ENCODE measurements at regions not wholly inside any gene's neighbourhood (a gene's known extent, or its start where the extent isn't known, plus 50 kb on each side); places are given as distances from the start of the nearest gene placed in this dataset.

DNA sequence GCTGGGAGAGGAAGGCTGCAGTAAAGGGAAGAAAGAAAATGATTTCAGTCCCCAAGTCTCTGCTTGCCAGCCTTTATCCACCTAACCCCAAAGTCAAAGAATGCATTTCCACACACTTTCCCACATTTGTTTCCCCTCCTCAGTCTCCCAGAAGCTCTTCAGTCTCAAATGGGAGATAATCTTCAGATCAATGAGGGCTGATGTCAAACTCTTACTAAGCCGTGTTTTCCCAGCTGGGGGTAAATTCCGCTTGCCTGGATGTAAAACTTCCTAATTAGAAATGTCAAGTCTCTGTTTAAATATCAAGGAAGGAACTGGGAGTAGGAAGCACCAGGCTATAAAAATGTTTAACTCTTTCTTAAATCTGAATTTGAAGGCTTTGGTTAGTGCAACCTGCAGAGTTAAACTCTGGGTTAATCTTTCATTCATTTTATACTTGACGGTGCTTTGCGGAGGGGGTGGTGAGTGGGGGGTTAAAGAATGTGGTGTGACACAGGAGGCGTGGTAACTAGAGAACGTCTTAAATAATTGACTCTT is 601.4 kb upstream of the ACTRT1 start:
- Histone ChIP-seq H3K4me1 (no peaks in the 10 kb centered on the region), H3K9me3 (peaks cover 0 to 2% (median 0%) of the 10 kb centered on the region in 3 donors), H3K4me3 (no peak overlapping the region), H3K36me3 (no peaks in the 10 kb centered on the region), H3K27ac (no peak overlapping the region), H3K27me3 (no peaks in the 10 kb centered on the region)
- DNase-seq (no peak), ATAC-seq (no peak)
- intact Hi-C loops (cut with DNase I; ENCODE audit: low total_unique reads) = no loop called here
- in situ Hi-C loops (cut with MboI; ENCODE audit: low sequenced_read_pairs in 4 of 4) = no loop called here
- no peak for TF ChIP-seq POLR2A (IDR thresholded peaks at IDR 0.05)
- TF ChIP-seq, protein P1, sequence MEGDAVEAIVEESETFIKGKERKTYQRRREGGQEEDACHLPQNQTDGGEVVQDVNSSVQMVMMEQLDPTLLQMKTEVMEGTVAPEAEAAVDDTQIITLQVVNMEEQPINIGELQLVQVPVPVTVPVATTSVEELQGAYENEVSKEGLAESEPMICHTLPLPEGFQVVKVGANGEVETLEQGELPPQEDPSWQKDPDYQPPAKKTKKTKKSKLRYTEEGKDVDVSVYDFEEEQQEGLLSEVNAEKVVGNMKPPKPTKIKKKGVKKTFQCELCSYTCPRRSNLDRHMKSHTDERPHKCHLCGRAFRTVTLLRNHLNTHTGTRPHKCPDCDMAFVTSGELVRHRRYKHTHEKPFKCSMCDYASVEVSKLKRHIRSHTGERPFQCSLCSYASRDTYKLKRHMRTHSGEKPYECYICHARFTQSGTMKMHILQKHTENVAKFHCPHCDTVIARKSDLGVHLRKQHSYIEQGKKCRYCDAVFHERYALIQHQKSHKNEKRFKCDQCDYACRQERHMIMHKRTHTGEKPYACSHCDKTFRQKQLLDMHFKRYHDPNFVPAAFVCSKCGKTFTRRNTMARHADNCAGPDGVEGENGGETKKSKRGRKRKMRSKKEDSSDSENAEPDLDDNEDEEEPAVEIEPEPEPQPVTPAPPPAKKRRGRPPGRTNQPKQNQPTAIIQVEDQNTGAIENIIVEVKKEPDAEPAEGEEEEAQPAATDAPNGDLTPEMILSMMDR (IDR thresholded peaks at IDR 0.05 in 4 of 5, conservative IDR thresholded peaks at IDR 0.05 in 1 of 5) = no peak

DNA sequence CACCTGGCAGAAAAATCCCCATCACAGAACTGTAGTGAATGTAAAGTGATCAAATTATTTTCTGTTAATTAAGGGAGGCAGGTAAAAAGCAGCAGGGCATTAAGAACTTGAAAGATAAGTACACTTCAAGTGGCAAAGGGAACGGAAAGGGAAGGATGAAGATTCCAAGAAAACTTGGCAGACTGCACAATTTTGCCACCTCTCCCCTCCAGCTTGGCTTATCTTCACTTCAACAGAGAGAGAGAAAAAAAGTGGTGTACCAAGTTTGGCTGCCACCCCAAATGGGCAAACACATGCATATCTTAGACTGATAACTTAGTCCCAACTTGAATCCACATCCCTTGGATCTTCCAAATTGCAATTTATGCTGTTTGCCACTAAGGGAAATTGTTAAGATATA is 598.1 kb upstream of the ACTRT1 start:
- Histone ChIP-seq H3K4me1 (no peaks in the 10 kb centered on the region), H3K4me3 (no peak overlapping the region), H3K27ac (no peak overlapping the region), H3K9me3 (no peaks in the 10 kb centered on the region), H3K36me3 (no peaks in the 10 kb centered on the region), H3K27me3 (no peaks in the 10 kb centered on the region)
- TF ChIP-seq, protein P1 (IDR thresholded peaks at IDR 0.05 in 4 of 5, conservative IDR thresholded peaks at IDR 0.05 in 1 of 5) = no peak
- no peak for TF ChIP-seq POLR2A (IDR thresholded peaks at IDR 0.05)
- DNase-seq (no peak), ATAC-seq (no peak)
- in situ Hi-C loops (cut with MboI; ENCODE audit: low sequenced_read_pairs in 4 of 4) = no loop called here
- intact Hi-C loops (cut with DNase I; ENCODE audit: low total_unique reads) = no loop called here

DNA sequence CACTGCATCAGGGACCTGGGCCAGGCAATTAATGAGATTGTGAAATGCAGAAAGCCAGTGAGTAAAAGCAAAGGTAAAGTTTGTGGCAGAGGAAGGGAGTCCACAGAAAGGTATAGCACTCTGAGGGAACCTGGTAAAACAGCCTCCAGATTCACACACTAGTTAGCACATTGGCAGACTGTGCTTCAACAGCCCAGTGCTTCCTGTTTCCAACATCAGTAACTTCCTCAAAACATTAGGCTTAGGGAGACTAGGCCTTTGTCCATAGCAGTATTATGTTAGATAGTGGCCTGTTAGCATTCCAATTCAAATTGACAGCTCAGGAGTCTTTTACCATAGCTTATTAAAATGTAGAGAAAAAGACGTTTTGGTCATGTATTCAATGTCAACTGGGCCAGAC is 582.6 kb upstream of the ACTRT1 start:
- TF ChIP-seq, protein P1 (IDR thresholded peaks at IDR 0.05 in 4 of 5, conservative IDR thresholded peaks at IDR 0.05 in 1 of 5) = no peak
- TF ChIP-seq POLR2A (IDR thresholded peaks at IDR 0.05) = no peak
- in situ Hi-C loops (cut with MboI; ENCODE audit: low sequenced_read_pairs in 4 of 4) (no loop called here), intact Hi-C loops (cut with DNase I; ENCODE audit: low total_unique reads) (no loop called here)
- Histone ChIP-seq H3K27me3 (no peaks in the 10 kb centered on the region), H3K36me3 (no peaks in the 10 kb centered on the region), H3K27ac (no peak overlapping the region), H3K9me3 (no peaks in the 10 kb centered on the region), H3K4me1 (no peaks in the 10 kb centered on the region), H3K4me3 (no peak overlapping the region)
- DNase-seq = no peak
- ATAC-seq = no peak

DNA sequence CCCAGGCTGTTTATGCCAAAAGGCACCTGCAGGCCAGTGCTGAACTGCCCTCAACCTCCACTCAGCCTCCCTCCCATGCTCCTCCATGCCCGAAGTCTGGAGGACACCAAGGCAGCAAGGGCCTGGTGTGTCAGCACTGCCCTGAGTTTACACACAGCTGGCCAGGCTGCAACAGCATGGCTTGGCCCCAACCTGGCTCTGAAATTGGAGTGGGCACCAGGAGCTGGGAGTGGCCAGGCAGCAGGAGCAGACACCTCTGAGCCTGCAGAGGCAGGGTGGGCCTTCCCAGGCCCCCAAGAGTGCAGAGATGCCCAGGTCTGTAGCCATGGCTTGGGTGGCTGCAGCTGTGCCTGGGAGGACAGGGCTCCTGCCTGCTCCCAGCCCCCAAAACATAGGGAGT is 571.2 kb upstream of the ACTRT1 start:
- Histone ChIP-seq H3K4me1 (no peaks in the 10 kb centered on the region), H3K36me3 (no peaks in the 10 kb centered on the region), H3K9me3 (no peaks in the 10 kb centered on the region), H3K27me3 (no peaks in the 10 kb centered on the region), H3K27ac (no peak overlapping the region), H3K4me3 (no peak overlapping the region)
- TF ChIP-seq, protein P1 (IDR thresholded peaks at IDR 0.05 in 4 of 5, conservative IDR thresholded peaks at IDR 0.05 in 1 of 5) = no peak
- TF ChIP-seq POLR2A (IDR thresholded peaks at IDR 0.05) = no peak
- intact Hi-C loops (cut with DNase I; ENCODE audit: low total_unique reads) = no loop called here
- ATAC-seq (no peak), DNase-seq (no peak)
- in situ Hi-C loops (cut with MboI; ENCODE audit: low sequenced_read_pairs in 4 of 4) = no loop called here

DNA sequence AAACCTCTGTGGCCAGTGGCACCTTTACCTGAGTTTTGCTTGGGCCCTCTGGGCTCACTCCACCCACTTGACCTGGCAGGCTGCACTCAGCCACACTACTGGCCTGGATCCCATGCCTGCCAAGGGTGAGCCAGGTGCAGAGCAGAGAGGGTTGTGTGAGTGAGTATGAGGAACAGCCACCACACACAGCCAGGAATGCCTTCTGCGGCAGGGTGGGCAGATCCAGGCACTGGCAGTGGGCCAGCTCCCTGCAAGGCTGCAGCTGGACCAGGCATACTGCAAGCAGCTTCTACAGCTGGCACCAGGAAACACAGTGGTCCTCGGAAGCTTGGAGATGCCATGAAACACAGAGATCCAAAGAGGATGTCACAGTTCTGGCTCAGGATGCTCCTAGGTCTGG is 570.1 kb upstream of the ACTRT1 start:
- ATAC-seq (no peak), DNase-seq (no peak)
- no peaks in the 10 kb centered on the region for H3K27me3 ChIP-seq
- H3K27ac ChIP-seq = no peak overlapping the region
- intact Hi-C loops (cut with DNase I; ENCODE audit: low total_unique reads) (no loop called here), in situ Hi-C loops (cut with MboI; ENCODE audit: low sequenced_read_pairs in 4 of 4) (no loop called here)
- H3K9me3 ChIP-seq = no peaks in the 10 kb centered on the region
- no peaks in the 10 kb centered on the region for H3K36me3 ChIP-seq
- no peak for TF ChIP-seq POLR2A (IDR thresholded peaks at IDR 0.05)
- TF ChIP-seq, protein P1 (IDR thresholded peaks at IDR 0.05 in 4 of 5, conservative IDR thresholded peaks at IDR 0.05 in 1 of 5) = no peak
- no peak overlapping the region for H3K4me3 ChIP-seq
- H3K4me1 ChIP-seq = no peaks in the 10 kb centered on the region
